Epithelial cell of proximal tubule (primary cell): ENCODE measurements at regions not wholly inside any gene's neighbourhood (a gene's known extent, or its start where the extent isn't known, plus 50 kb on each side); places are given as distances from the start of the nearest gene placed in this dataset.
A peak's percentile ranks its signal among the peaks of the same experiment; 100 is the strongest.

Source experiments
- DNase-seq: peaks from one replicate; pipeline ENCODE4 v3.0.0-alpha.2; 2011; ENCODE audit warnings: low read depth
- H3K4me3 ChIP-seq: 2 replicates; pipeline ENCODE4 v1.5.1; 2011; ENCODE audit warnings: low read depth, mild to moderate bottlenecking, low read length
- CTCF ChIP-seq: conservative IDR thresholded peaks from 2 replicates; pipeline ENCODE4 v1.5.1; 2012; ENCODE audit warnings: low read depth, mild to moderate bottlenecking, low read length

- H3K4me3 ChIP-seq, result no peak overlapping the region
- no peak for DNase-seq
These were observed 628.2 kb upstream of the GRIA3 start for GRCh38 chrX:122555925-122556324.

GRCh38 chrX:122565952-122566351, 618.1 kb upstream of the GRIA3 start:
- peak; percentile 83 for DNase-seq
- TF ChIP-seq CTCF, result no peak
- H3K4me3 ChIP-seq, result no peak overlapping the region

More at GRCh38 chrX:122555925-122556324, 628.2 kb upstream of the GRIA3 start:
- TF ChIP-seq CTCF, result no peak

DNA sequence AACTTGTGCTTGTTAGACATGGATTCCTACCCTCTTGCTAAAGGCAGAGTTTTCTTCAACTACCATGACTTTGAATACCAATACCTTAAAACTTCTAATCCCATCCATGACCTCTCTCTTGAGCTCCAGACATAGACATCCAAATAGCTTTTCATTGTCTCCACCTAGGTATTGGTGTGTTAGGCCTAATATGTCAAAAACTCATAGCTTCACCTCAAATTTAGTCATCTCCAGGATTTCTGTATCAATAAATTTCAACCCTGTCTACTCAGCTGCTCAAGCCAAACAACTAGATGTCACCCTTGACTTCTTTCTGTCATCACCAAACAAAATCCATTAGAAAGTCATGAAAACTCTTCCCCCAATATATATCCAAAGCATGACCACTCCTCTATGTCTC, 617.7 kb upstream of the GRIA3 start:
- no peak for DNase-seq
- no peak overlapping the region for H3K4me3 ChIP-seq
- TF ChIP-seq CTCF, result no peak

- DNase-seq, result no peak
- H3K4me3 ChIP-seq, result no peak overlapping the region
- no peak for TF ChIP-seq CTCF
These were observed 616.2 kb upstream of the GRIA3 start for GRCh38 chrX:122567911-122568310.

- DNase-seq, result no peak
- TF ChIP-seq CTCF, result no peak
- no peak overlapping the region for H3K4me3 ChIP-seq
These were observed 611.6 kb upstream of the GRIA3 start for GRCh38 chrX:122572461-122572860.

- TF ChIP-seq CTCF, result no peak
- DNase-seq, result no peak
- H3K4me3 ChIP-seq, result no peak overlapping the region
These were observed 605.0 kb upstream of the GRIA3 start for GRCh38 chrX:122579036-122579435.

DNA sequence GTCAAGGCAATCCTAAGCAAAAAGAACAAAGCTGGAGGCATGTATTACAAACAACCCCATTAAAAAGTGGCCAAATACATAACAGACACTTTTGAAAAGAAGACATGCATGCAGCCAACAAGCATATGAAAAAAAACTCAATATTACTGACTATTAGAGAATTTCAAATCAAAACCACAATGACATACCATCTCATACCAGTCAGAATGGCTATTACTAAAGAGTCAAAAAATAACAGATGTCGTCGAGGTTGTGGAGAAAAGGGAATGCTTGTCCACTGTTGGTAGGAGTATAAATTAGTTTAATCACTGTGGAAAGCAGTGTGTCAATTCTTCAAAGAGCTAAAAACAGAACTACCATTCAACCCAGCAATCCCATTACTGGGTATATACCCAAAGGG, 604.6 kb upstream of the GRIA3 start:
- no peak for DNase-seq
- TF ChIP-seq CTCF, result no peak
- no peak overlapping the region for H3K4me3 ChIP-seq
